IPS-18a (cell line): ENCODE measurements at regions not wholly inside any gene's neighbourhood (a gene's known extent, or its start where the extent isn't known, plus 50 kb on each side); places are given as distances from the start of the nearest gene placed in this dataset.

ENCODE experiments used
- H3K27ac ChIP-seq: one replicate; pipeline ENCODE4 v1.5.1; 2013; ENCODE audit warnings: low read length
- H3K27me3 ChIP-seq: one replicate; pipeline ENCODE4 v1.6.1; 2013; ENCODE audit warnings: mild to moderate bottlenecking, low read length; ENCODE audit not compliant: control insufficient read depth, insufficient read depth
- H3K36me3 ChIP-seq: one replicate; pipeline ENCODE4 v1.6.1; 2013; ENCODE audit warnings: low read depth, low read length; ENCODE audit not compliant: control insufficient read depth
- H3K4me1 ChIP-seq: one replicate; pipeline ENCODE4 v1.6.1; 2013; ENCODE audit warnings: low read depth, low read length; ENCODE audit not compliant: control insufficient read depth
- H3K4me3 ChIP-seq: one replicate; pipeline ENCODE4 v1.5.1; 2013; ENCODE audit warnings: low read length
- H3K9ac ChIP-seq: one replicate; pipeline ENCODE4 v1.6.1; 2013; ENCODE audit warnings: mild to moderate bottlenecking, low read length, moderate library complexity
- H3K9me3 ChIP-seq: one replicate; pipeline ENCODE4 v1.6.1; 2013; ENCODE audit warnings: low read depth, low read length; ENCODE audit not compliant: control insufficient read depth

GRCh38 chr4:36439556-36439955 is 158.1 kb downstream of the DTHD1 start:
- Histone ChIP-seq H3K27ac (no peak overlapping the region), H3K27me3 (no peaks in the 10 kb centered on the region)

DNA sequence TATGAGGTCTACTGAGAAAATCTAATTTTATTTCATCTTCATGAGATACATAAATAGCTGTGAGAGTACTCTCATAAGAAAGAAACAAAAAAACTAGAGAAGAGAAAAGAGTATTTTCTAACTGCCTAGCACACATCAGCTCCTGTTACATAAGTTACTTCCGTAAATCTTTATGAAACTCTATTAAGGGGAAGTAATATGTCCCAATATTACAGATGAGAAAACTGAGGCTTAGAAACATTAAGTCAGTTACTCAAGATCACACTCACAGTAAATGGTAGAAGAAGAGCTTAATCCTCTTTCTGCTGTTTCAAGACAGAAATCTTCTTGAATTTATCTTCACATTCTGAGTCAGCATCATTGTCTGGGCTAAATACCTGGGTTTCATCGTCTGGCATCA is 164.1 kb downstream of the DTHD1 start:
- H3K27ac ChIP-seq: no peak overlapping the region
- H3K4me1 ChIP-seq: no peaks in the 10 kb centered on the region
- H3K4me3 ChIP-seq: no peak overlapping the region
- H3K27me3 ChIP-seq: no peaks in the 10 kb centered on the region
- no peak overlapping the region for H3K9ac ChIP-seq
- no peaks in the 10 kb centered on the region for H3K9me3 ChIP-seq
- no peaks in the 10 kb centered on the region for H3K36me3 ChIP-seq

More at GRCh38 chr4:36439556-36439955, 158.1 kb downstream of the DTHD1 start:
- H3K9me3 ChIP-seq: no peaks in the 10 kb centered on the region
- H3K4me3 ChIP-seq: no peak overlapping the region
- no peaks in the 10 kb centered on the region for H3K4me1 ChIP-seq
- H3K36me3 ChIP-seq: no peaks in the 10 kb centered on the region
- H3K9ac ChIP-seq: no peak overlapping the region

- Histone ChIP-seq H3K27ac (no peak overlapping the region), H3K4me1 (no peaks in the 10 kb centered on the region), H3K36me3 (no peaks in the 10 kb centered on the region), H3K9ac (no peak overlapping the region), H3K4me3 (no peak overlapping the region), H3K9me3 (no peaks in the 10 kb centered on the region), H3K27me3 (no peaks in the 10 kb centered on the region)
Measured at GRCh38 chr4:36446275-36446674, 164.9 kb downstream of the DTHD1 start.

DNA sequence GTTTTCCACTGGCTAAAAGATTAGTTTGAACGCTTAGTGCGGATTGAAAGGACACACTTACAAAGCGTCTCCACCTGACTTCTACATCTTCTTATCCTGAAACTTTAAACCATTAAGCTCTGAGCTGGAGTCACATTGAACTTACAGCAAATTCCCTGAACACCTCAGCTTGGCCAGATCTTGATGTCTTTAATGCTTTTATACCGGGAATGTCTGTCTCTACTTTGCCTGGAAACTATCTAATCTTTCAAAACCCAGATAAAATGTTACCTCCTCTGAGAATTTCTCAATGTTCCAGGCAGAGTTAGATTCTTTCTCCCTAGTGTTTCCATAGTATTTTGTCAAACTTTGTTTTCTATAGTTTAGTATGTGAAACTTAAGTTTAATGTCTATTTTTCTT is 179.9 kb downstream of the DTHD1 start:
- H3K36me3 ChIP-seq: no peaks in the 10 kb centered on the region
- no peaks in the 10 kb centered on the region for H3K4me1 ChIP-seq
- no peak overlapping the region for H3K4me3 ChIP-seq
- no peaks in the 10 kb centered on the region for H3K9me3 ChIP-seq
- H3K27ac ChIP-seq: no peak overlapping the region
- no peaks in the 10 kb centered on the region for H3K27me3 ChIP-seq
- H3K9ac ChIP-seq: no peak overlapping the region

DNA sequence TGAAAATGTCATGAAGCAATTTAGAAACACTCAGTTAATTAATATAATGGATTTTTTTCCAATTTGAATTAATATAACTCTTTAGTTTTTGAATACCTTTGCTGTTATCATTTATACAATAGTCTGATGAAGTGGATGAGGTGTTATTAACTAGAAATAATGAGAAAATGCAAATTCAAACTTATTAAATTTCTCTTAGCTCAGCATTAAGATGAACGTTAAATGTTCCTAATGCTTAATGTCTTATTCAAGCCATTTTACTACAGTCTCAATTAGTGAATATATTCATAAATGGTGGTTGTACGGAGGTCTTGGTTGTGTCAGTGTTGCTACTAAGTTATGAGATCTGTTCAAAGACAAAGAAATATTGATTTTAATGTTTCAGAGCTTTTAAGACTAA is 186.3 kb downstream of the DTHD1 start:
- Histone ChIP-seq H3K27ac (no peak overlapping the region), H3K9ac (no peak overlapping the region), H3K9me3 (no peaks in the 10 kb centered on the region), H3K27me3 (no peaks in the 10 kb centered on the region), H3K4me3 (no peak overlapping the region), H3K4me1 (peaks cover 8% of the 10 kb centered on the region), H3K36me3 (no peaks in the 10 kb centered on the region)

DNA sequence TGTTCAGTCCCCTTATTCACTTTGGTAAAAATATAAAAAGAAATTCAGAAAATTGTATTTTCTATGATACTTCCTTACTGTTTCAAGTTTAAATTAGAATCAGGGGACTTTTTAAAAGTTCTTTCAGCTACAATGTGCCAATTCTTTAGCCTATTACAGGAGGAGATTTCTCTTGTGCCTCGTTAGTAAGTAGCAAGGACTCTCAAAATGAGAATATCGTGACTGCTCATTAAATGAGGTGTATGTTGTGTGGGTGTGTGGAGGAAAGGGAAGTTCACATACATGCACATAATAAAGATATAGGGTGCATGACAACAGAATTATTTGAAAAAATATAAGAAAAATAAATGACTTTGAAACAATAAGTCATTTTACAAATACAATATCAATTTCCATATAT is 190.5 kb downstream of the DTHD1 start:
- Histone ChIP-seq H3K4me3 (no peak overlapping the region), H3K27ac (no peak overlapping the region), H3K4me1 (peaks cover 4% of the 10 kb centered on the region), H3K9ac (no peak overlapping the region), H3K9me3 (no peaks in the 10 kb centered on the region), H3K36me3 (no peaks in the 10 kb centered on the region), H3K27me3 (no peaks in the 10 kb centered on the region)

DNA sequence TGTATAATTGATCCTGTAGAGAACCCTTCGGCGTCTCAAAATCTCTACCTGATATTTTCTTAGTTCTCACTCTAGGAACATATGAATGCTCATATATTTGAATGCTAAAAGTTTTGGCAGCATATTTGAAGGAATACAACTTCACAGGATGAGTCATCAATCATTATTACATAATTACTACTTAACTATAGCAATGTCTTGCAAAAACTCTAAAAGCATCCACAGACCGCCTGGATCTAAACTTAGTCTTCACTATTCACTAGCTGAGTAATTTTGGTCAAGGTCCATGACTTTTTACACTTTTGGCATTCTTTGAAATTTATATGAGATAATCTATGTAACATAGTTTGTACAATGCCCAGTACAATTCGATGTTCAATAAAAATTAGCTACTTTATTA is 194.7 kb downstream of the DTHD1 start:
- Histone ChIP-seq H3K27ac (no peak overlapping the region), H3K36me3 (no peaks in the 10 kb centered on the region), H3K27me3 (no peaks in the 10 kb centered on the region), H3K4me3 (no peak overlapping the region), H3K9ac (no peak overlapping the region), H3K9me3 (no peaks in the 10 kb centered on the region), H3K4me1 (no peaks in the 10 kb centered on the region)

- Histone ChIP-seq H3K9ac (no peak overlapping the region), H3K4me1 (no peaks in the 10 kb centered on the region), H3K9me3 (no peaks in the 10 kb centered on the region), H3K36me3 (no peaks in the 10 kb centered on the region), H3K27ac (no peak overlapping the region), H3K4me3 (no peak overlapping the region), H3K27me3 (no peaks in the 10 kb centered on the region)
Measured at GRCh38 chr4:36477861-36478260, 196.4 kb downstream of the DTHD1 start.

- Histone ChIP-seq H3K9me3 (no peaks in the 10 kb centered on the region), H3K27ac (no peak overlapping the region), H3K36me3 (no peaks in the 10 kb centered on the region), H3K4me3 (no peak overlapping the region), H3K9ac (no peak overlapping the region), H3K27me3 (no peaks in the 10 kb centered on the region), H3K4me1 (no peaks in the 10 kb centered on the region)
Measured at GRCh38 chr4:36485885-36486284, 204.5 kb downstream of the DTHD1 start.

- Histone ChIP-seq H3K9ac (no peak overlapping the region), H3K9me3 (no peaks in the 10 kb centered on the region), H3K4me3 (no peak overlapping the region), H3K27me3 (no peaks in the 10 kb centered on the region), H3K27ac (no peak overlapping the region), H3K36me3 (no peaks in the 10 kb centered on the region), H3K4me1 (no peaks in the 10 kb centered on the region)
Measured at GRCh38 chr4:36489798-36490197, 208.4 kb downstream of the DTHD1 start.

DNA sequence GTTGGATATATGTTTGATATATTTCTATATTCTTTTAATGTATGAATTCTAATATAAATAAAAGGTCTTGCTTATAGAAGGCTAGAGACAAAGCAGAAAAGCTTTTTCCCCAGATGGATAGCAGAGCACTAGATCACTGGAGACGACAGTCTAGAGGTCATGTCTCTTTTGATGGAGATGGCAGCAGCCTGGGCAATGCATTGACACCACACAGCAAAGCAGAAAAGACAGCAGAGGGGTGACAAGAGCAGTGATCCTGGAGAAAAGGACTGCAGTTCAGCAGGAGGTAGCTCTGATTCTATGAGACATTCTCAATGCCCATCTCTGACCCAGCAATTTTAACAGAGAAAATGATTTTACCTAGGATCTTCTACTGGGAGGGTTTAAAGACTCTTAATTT is 210.6 kb downstream of the DTHD1 start:
- Histone ChIP-seq H3K36me3 (no peaks in the 10 kb centered on the region), H3K9me3 (no peaks in the 10 kb centered on the region), H3K4me1 (no peaks in the 10 kb centered on the region), H3K9ac (no peak overlapping the region), H3K27me3 (no peaks in the 10 kb centered on the region), H3K27ac (no peak overlapping the region), H3K4me3 (no peak overlapping the region)

- Histone ChIP-seq H3K9me3 (no peaks in the 10 kb centered on the region), H3K36me3 (no peaks in the 10 kb centered on the region), H3K4me3 (no peak overlapping the region), H3K9ac (no peak overlapping the region), H3K4me1 (no peaks in the 10 kb centered on the region), H3K27ac (no peak overlapping the region), H3K27me3 (no peaks in the 10 kb centered on the region)
Measured at GRCh38 chr4:36492590-36492989, 211.2 kb downstream of the DTHD1 start.
